CD4-positive, alpha-beta T cell treated with Interleukin-6 for 4 hours (primary cell): ENCODE measurements at regions not wholly inside any gene's neighbourhood (a gene's known extent, or its start where the extent isn't known, plus 50 kb on each side); places are given as distances from the start of the nearest gene placed in this dataset.
"Not testable (repeated sequence)": the region's sequence is repeated elsewhere in the genome, so short reads cannot be mapped to it uniquely, and the experiment has no call there.

Source experiments
- DNase-seq: peaks from one replicate; pipeline ENCODE4 v3.0.0-alpha.2; 2020; ENCODE audit warnings: mixed read lengths

DNA sequence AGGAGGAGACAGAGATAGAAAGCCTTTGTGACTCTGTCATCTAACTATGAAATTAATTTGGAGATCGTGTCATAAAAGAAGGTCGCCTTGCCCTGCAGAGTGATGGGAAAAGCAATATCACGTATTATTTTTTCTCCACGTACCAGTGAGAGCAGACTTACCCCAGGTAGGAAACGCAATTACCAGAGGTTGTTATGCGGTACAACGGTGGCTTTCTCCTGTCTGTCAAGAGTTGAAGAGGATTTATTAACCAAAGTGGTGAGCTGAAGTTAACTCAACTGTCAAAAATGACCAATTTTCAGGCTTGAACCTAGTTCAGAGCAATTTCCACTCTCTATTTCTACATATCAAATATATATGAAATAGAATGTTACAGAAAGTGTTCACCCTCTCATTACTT, 282.6 kb upstream of the PFKP start:
- DNase-seq = no peak

DNA sequence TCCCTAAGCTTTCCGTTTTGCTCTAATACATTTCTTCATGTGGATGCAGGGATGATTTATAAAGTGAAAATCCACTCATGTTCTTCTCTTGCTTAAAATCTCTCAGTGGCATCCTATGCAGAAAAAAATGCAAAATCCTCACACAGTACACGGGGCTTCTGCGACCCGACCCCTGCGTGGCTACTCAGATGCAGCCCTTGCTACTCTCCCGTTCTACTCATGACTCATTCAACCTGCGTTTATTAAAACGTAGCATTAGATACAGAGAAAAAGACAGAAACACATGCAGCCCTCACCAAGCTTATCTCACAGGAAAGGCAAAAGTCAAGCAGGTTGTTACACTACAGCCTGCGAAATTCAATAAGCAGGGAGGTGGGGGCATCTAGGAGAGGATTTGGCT, 284.4 kb upstream of the PFKP start:
- no peak for DNase-seq

DNA sequence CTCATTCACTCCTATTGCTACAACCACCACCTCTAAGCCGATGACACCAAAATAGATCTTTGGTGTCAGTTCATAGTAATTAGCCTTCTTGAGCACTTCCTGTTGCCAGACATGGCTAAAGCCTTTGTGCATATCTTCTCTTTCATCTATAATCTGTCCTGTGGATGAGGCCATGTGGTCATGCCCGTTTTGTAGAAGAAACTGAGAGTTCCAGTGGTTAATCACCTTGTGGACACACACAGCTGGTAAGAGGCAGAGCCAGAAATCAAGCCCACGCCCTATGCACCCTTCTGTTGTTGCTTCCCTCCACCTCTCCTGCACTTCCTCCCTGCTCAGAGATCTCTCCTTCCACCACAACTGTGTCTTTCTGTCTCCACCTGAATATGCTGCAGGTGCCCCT, 285.1 kb upstream of the PFKP start:
- DNase-seq = no peak

DNA sequence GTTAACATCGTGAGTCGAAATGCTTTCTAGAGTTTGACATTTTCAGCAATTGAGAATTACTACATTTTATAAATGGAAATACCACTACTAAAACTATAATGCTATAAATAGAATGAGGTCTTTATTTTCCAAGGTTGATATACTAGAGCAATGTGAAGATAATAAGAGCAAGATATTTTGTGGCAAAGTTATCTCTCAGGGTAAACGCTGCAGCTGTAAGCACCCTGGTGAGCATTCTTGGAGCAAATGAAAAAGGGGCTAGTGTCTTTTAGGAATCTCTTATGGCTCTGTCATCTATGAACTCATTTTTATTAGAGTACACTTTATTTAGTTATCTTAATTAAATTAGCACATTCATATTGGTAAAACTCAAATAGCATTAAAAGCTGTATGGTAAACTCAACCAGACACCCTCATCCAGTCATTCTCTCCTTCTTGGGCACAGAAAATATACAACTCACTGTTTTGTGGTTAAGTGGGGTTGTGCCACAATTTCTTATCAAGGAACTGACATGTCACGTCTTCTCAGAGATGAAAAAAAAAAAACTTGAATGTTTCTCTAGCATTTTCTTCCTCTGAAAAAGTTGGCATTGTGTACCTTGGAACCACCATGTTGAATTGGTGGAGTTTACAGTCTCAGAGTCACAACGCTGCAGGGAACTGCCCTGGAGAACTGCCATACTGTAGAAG, 289.5 kb upstream of the PFKP start:
- DNase-seq = no peak

DNA sequence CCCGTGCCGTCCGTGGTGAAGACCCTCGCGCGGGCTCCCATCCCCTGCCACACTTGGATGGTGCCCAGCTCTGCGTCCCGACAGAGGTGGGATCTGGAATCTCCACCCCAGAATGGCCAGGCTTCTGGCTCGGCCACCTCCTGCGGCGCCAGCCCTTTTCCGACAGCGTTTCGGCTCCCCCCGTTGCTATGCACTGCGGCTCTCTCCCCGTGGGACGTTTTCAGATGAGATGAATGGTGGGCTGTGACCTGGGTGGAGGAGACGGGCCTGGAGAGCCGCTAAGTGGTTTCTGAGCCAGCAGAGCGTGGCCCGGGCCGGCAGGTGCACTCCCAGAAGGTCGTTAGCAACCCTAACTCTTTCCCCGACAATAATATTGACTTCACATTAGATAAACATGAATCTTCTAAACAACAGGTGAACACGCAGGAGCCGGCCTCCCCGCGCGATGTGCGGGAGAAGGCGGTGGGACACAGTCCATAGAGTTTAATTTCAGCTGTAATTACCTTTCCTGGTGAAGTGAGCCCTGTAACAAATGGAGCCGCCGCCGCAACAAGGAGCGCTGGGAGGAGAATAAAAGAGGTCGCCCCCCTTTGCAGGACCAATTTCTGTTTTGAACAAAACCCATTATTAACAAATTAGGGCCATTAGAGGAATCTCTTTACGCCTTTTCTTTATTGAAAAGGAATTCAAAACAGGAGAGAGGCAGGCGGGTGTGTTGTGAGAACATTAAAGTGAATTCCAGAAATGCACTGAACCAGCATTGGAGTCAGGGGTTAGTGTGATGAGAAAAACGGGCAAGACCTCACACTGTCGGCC, 294.3 kb upstream of the PFKP start:
- no peak for DNase-seq

DNA sequence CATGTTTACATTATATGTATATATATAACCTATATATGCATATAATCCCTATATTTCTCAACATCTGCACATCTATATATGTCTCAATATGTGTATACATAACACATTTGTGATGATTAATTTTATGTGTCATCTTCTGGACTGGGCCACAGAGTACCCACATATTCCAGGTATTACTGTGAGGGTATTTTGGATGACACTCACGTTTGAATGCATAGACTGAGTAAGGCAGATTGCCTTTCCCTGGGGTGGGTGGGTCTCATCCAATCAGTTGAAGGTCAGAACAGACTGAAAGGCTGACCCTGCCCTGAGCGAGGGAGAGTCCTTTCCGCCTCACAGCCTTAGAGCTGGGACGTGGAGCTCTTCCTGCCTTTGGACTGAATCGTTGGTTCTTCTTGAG, 295.2 kb upstream of the PFKP start:
- no peak for DNase-seq

DNA sequence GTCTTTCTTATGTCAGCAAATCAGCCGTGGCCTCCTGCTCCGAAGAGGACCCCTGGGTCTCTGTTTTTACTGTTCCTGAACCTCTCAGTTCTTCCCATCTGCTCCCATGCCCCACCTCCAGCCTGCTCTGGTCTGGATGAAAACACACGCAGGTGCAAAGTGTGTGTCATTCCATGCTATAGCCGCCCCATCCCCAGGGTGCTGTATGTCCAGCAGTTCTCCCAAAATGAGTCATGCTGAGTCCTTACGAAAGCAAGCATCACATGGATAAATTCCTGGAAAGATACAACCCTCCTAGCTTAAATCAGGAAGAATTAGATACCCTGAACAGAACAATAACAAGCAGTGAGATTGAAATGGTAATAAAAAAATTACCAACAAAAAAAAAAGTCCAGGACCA, 300.1 kb upstream of the PFKP start:
- DNase-seq = not testable (repeated sequence)

DNA sequence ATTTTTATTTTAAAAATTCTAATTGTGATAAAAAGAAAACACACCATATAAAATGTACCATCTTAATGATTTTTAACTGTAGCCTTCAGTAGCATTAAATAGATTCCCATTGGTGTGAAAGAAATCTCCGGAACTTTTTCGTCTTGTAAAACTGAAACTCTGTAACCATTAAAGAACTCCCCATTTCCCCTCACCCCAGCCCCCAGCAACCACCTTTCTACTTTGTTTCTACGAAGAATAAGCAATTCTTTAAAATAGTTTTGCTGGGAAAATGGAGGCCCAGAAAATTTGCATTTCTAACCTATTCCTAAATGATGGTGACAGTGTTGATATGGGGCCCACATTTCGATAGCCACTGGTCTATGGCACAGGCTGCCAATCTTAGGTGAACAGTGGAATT, 305.4 kb upstream of the PFKP start:
- DNase-seq = no peak

DNA sequence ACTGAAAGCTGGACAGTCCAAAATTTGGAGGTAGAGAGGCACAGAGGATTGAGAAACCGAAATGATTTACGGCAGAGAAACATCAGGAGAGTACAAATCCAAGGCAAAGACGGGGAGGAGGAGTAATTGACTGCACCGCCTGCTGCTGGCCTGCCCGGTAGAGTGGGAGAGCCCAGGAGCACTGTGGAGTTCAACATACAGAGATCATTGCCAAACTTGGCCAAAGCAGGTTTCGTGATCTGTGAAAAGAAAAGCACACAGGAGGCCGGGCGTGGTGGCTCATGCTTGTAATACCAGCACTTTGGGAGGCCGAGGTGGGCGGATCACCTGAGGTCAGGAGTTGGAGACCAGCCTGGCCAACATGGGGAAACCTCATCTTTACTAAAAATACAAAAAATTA, 306.0 kb upstream of the PFKP start:
- DNase-seq = no peak

DNA sequence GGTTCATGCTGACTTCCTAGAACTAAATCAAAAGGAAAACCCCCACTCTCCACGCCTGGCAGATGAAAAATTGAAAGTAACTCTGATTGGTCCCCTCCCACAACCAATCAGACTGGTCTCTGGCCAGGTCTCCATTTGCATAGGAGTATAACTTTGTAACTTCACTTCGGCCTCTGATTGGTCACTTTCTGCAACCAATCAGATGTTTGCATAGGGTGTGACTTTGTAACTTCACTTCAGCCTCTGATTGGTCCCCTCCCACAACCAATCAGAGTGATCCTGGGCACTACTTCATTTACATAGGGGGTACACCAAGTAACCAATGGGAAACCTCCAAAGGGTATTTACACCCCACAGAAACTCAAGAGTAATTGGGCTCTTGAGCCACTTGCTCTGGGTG, 306.6 kb upstream of the PFKP start:
- no peak for DNase-seq

DNA sequence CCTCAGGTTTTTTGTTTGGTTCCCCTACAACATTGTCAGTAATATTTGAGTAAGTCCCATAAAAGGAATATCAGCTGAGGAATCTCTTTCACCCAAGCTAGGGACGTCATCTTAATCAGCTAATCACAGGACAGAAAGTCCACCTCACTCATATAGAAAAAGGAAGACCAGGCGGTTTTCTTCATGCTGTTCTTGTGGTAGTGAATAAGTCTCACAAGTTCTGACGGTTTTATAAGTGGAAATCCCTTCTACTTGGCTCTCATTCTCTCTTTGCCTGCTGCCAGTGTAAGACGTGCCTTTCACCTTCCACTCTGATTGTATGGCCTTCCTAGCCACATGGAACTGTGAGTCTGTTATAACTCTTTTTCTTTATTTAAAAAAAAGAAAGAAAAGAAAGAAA, 308.1 kb upstream of the PFKP start:
- DNase-seq = no peak

DNA sequence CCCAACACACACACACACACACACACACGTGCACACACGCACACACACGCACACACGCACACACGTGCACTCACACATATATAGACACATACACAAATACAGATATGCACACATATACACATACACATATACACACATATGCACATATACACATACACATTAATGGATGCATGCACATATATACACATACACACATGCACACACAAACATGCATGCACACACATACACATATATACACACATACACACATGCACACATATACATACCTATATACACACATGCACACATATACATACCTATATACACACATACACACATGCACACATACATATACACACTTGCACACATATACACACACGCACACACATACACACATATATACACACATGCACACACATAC, 312.4 kb upstream of the PFKP start:
- DNase-seq = no peak

DNA sequence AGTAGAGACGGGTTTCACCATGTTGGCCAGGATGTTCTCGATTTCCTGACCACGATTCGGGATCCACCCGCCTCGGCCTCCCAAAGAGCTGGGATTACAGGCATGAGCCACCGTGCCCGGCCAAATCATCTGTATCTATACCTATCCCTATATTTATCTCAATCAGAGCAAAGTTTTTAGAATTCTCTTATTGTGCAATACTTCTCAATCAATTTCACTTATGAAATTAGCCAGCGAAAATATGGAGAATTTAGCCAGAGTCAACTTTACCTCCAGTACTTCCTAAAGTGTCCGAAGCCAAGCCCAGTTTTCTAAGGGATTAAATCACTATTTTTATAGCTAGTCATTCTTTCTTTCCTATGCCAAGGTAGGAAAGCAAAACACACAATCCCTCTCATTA, 319.1 kb upstream of the PFKP start:
- DNase-seq = no peak

DNA sequence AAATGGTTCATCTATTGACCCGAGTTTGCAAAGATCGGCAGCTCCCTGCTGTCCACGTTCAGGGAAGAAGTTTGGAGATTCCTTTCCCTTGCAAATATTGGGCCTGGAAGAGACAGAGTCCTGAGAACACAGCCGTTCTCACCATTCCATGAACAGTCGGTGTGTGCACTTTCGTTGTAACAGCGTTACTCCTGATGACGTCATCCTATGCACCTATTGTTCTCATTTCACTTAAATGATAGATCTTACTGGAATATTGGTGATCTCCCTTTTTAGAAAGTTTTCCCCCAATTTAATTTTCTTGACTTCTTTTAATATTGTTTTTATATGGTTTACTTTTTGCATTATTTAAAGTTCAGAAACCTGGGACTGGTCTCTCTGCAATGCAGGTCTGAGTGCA, 320.7 kb upstream of the PFKP start:
- DNase-seq = no peak

DNA sequence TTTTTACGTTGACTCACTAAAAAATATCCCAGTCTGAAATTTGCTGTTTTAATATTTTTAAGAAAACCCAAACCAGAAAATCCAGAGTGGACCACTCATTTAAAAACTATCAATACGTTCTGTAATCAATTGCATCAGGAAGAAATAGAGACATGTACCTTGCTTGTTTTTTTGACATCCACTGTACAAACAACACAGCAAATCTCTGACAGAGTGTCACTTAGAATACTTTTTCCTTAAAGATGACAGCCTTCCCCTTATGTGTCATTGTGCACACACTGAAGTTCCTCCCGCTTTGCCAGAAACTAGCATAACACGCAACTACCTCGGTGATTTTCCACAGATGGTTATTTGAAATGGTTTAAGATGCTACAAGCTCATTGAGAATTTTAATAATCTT, 321.7 kb upstream of the PFKP start:
- DNase-seq = no peak

DNA sequence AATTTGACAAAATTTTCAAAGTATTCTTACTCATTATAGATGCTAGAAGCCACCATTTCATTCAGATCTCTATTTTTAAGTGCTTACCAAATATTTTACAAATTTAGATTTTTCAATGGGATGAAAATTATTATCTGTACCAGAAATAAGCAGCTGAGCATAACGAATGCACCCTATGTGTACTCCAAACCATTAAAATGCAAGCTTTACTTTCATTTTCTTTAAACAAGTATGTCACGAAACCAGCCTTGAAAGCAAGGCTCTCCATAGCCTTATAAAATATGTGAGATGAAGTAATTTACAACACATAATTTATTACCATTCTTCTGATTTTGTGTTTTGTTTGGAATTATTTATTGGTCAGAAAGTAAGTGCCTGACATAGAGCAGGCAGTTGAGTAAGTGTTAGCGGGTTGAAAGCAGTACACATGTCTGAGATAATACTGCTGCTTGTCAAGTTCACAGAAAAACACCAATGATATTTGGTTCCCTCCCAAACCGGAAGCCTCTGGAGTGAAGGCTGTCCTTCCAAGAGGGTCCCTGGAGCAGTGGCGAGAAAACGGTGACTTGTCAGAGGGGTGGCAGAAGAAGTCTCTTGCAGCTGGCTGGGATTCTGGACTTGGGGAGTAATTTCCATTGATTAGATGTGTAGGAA, 322.7 kb upstream of the PFKP start:
- no peak for DNase-seq

DNA sequence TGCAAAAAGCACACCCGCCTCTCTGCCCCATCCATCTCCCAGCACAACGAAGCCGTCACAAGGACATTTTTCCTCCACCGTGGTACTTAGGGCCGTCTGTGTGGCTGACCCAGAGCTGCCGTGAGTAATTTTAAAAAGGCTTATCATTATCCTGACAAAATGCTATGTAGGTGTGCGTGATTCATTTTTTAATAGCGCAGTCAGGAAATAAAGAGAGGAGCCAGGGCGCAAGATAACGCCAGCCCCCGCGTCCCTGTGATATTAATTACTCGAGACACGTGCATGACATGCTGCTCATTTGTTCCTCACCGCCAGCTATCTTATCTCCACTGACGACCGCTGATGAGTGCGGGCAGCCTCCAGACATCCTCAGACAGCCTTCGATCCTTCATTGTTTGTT, 332.7 kb upstream of the PFKP start:
- no peak for DNase-seq

DNA sequence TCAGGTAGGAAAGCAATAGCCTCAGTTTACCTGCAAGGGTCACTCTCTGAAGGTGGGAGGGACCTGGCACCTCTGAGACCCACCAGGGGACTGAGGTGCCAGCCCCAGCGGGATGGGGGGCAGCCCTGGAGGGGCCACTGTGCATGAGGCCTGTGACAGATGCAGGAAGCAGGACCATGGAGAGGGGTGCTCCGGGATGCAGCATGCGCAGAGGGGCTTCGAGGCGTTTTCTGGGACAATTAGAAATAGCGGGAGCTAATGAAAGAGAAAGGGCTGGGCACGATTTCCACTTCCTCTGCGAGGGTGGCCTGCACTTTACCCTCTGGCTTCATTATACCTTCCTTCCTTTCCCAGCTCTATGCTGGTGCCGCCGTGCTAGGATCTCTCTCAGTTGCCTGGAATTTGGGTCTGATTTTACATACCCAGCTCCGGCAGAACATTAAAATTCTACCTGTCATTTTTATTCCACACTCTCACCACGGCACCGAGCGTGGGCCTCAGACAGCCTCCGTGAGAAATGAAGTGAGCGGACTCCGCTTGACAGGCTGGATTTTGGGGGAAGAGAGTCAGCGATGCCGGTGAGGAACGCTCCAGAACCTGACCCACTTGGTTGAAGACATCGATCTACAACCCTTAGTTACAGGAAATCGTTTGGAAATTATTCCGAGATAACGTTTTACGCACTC, 333.9 kb upstream of the PFKP start:
- no peak for DNase-seq

DNA sequence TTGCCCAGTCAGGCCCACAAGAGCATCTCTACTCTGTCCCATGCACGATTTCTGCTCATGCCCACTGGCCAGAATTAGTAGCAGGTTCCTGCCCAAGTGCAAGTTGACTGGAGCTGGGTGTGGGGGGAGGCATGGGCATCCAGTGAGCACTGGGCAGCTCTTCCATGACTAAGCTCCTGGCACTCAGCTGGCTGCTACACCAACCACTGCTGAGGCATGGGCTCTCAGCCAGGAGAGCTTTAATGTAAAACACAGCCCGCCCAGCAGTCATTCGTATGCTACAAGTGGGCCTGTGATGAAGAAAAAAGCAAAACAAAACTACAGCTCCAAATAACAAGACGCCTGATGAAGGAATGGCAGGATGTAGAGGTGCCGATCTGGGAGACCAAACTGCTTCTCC, 335.4 kb upstream of the PFKP start:
- no peak for DNase-seq

DNA sequence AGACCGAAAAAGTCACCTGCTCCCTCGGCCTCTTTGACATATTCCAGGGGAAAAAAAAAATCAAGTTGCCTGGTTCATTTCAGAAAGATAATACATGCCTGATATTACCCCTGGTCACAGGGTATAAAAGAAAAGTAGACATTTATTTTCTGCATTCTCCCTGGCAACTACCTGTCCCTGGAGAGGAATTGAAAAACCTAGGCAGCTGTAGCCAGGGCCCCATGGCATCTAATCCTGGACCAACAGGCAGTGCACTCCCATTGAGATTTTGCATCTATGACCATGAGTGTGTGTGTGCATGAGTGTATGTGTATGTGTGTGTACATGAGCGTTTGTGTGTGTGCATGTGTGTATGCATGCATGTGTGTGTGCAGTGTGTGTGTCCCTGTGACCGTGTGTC, 338.2 kb upstream of the PFKP start:
- DNase-seq = no peak

DNA sequence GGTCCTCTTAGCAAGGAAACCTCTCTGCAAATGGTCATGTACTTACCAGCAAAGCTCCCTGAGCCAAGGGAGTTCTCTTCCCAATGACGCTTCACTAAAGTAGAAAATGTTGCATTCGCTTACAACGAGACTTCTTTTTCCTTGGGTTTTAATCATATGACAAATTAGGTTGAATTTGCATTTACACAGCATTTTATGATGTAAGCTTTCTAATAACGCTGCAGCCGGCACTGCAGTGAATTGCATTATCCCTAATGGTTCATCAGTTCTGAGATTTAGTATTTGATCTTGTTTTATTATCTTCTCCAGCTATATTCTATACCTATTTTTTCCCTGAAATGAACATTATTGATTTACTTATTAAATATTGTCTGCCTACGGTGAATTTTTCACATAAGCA, 339.3 kb upstream of the PFKP start:
- DNase-seq = no peak

DNA sequence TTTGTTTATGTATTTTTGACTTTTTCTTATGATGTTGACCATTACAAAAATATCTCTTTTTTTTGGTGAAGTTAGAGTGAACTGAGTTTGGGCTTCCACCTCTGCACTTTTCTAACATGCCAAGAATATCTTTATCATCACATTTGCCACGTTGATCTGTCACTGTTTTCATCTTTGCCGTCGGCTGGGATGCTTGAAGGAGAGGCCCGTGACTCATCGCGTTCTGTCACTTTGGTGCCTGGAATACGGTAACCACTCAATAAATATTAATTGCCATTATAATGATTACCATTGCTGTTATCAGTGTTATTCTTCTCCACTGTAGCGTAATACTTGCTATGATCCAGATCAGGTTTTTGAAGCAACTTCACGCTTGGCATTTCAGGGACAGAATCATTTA, 350.8 kb upstream of the PFKP start:
- DNase-seq = no peak

DNA sequence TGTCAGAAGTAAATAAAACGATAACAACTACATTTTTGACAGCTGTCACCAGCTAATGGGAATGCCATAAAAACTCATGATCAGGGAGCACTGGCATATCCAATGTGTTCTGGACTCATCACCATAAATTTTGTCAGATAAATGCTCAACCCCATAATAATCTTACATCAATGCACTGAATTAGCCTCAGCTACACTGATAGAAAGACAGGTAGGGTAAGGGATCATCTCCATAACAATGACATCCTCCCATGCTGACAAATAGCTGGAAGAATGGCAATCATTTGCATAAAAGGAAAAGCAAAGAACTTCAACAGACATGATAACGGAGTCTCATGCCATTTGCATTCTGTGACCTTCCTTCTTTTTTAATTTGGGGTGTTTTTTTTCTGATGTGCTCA, 352.8 kb upstream of the PFKP start:
- DNase-seq = no peak

DNA sequence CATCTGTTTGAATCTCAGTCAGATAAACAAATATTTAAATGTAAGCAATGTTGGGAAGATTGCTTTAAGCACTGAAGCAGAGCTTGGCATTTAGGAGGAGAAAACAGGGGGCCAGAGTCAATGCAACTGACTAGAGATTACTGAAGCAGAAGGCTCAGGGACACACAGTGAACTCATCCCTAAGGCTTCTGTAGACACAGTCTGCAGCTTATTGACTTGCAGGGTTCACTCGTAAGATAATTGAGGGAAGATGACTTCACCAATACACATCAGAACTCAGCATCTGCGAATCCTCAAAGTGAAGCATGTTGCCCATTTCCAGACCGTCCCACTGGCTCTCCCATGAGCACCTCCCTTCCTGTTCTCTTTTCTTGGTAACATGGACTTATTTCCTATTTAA, 363.4 kb upstream of the PFKP start:
- DNase-seq = no peak
